ENCODE measurements at regions not wholly inside any gene's neighbourhood (a gene's known extent, or its start where the extent isn't known, plus 50 kb on each side); places are given as distances from the start of the nearest gene placed in this dataset.

DNA sequence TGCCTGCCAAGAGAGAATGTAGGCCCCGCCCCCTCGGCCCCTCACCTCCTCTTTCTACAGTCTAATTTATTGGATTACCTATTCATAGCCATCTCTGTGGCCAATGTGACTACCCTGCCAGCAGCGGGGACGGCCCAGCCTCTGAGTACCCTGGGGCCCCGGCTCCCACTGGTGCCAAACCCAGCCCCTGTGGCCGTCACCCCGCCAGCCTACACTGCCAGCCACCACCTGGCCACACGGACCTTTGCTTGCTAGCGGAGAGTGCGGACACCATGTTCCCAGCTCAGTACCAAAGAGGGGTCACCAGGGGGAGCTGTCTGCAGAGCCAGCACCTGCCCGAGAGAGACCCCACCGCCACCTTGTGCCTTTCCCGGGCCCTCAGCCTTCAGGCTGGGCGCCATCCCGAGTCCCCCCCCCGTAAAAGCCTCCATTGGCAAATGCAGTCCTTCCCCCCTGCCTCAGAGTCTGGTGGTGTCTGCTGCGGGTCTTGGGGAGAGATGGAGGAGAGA, 511.1 kb downstream of the ZNF37A start:
- TF ChIP-seq, protein P1, sequence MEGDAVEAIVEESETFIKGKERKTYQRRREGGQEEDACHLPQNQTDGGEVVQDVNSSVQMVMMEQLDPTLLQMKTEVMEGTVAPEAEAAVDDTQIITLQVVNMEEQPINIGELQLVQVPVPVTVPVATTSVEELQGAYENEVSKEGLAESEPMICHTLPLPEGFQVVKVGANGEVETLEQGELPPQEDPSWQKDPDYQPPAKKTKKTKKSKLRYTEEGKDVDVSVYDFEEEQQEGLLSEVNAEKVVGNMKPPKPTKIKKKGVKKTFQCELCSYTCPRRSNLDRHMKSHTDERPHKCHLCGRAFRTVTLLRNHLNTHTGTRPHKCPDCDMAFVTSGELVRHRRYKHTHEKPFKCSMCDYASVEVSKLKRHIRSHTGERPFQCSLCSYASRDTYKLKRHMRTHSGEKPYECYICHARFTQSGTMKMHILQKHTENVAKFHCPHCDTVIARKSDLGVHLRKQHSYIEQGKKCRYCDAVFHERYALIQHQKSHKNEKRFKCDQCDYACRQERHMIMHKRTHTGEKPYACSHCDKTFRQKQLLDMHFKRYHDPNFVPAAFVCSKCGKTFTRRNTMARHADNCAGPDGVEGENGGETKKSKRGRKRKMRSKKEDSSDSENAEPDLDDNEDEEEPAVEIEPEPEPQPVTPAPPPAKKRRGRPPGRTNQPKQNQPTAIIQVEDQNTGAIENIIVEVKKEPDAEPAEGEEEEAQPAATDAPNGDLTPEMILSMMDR (IDR thresholded peaks at IDR 0.05): no peak
- TF ChIP-seq EP300 (IDR thresholded peaks at IDR 0.05): no peak
